SHP77 treated with DMSO at 0.1 percent for 48 hours (cell line): ENCODE measurements at regions not wholly inside any gene's neighbourhood (a gene's known extent, or its start where the extent isn't known, plus 50 kb on each side); places are given as distances from the start of the nearest gene placed in this dataset.

Experiments used
- DNase-seq: peaks from one replicate; lab custom pipeline; 2025; lab: John Stamatoyannopoulos, UW

GRCh38 chr2:120953843-120954584 lies 218.3 kb downstream of the GLI2 start:
- no peak for DNase-seq

DNA sequence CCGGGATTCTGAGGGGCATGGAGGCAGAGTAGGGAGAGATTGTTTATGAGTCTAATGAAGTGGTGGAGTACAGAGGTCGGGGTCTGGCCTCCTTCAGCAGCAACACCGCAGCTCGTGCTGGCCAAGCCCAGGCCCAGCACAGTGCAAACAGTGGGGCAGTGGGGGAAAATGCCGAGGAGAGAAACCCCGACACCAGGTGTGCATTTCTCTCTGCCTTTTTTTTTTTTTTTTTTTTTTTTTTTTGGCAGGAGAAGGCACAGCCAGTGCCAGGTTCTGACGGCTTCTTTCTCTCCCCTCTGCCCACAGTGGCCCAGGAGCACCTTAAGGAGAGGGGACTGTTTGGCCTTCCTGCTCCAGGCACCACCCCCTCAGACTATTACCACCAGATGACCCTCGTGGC lies 219.3 kb downstream of the GLI2 start:
- DNase-seq = no peak

DNA sequence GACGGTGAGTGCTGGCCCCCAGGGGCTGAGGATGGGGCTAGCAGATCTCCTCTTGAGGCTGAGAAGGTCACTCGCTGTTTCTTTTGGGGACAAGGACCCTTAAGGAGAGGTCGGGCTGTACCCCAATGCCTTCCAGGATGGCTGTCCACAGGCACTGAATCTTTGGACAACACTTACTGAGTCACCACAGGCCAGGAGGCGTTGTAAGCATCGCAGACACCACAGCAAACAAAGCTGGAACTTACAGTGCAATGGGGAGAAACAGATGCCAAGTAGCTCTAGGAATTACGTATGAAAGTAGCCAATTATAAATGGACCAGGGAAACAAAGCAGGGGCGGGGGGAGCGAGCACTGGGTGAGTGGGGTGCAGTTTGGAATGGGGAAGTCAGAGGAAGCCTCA lies 219.8 kb downstream of the GLI2 start:
- no peak for DNase-seq

- DNase-seq = no peak
Measured at GRCh38 chr2:120956486-120957156, 221.0 kb downstream of the GLI2 start.

- no peak for DNase-seq
Measured at GRCh38 chr2:120957905-120958304, 222.2 kb downstream of the GLI2 start.

DNA sequence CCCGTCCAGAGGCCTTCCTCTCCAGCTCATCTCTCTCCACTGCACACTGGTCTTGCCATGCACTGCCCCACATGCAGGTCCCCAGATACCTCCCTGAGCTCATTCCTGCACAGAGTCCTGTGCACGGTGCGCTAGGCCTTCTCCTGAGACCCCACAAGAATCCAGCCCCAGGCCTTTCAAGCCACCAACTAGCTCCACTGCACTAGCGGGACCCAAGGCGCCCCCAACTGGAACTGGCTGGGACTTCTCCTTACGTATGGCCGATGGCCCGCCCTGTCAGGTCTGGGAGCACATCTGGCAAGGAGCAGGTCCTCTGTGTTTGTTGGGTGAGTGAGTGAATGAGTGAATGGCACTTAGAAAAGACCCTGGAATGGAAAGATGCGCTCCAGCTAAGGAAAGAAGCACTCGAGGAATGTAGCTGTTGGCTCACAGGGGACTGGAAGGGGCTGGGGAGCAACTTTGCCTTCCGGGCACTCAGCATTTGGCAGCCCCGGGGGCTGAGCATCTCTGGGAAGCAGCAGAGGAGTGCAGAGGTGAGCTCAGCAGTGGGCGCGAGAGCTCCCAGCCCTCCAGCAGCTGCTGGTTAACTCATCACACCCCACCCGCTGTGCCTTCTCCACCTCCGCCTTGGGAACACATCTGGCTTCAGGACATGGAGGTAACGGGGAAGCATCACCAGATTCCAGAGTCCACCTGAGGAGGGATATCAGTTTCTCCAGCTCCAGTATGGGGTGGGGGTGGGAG lies 223.1 kb downstream of the GLI2 start:
- no peak for DNase-seq

- no peak for DNase-seq
Measured at GRCh38 chr2:120959426-120959825, 223.8 kb downstream of the GLI2 start.

DNA sequence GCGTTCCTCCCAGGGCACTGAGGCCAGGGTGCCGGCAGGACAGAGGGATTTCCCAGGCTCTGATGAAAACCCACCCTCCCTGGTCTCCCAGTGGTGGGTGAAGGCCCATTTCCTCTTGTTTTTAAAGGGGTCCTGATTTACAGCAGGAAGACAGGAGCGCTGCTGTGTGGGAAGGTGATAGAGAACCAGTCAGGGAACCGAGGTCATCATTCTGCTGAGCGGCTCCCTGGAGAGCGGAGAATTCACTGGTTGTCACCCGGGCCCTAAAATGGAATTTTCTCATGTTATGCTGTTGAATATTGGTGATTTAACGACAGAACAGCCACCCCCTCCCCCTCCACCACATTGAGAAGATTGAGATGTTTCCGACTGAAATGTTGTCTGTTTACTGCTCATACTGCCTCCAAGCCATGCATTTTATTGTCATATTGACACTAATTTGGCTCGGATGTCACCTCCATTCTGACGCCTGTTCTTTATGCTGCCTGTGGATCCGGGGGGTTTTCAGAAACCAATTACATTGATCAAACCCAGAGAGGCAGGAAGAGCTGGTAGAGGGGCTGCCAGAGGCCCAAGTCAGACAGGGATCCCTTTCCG lies 225.2 kb downstream of the GLI2 start:
- DNase-seq = no peak

GRCh38 chr2:120961396-120961795 lies 225.7 kb downstream of the GLI2 start:
- no peak for DNase-seq

DNA sequence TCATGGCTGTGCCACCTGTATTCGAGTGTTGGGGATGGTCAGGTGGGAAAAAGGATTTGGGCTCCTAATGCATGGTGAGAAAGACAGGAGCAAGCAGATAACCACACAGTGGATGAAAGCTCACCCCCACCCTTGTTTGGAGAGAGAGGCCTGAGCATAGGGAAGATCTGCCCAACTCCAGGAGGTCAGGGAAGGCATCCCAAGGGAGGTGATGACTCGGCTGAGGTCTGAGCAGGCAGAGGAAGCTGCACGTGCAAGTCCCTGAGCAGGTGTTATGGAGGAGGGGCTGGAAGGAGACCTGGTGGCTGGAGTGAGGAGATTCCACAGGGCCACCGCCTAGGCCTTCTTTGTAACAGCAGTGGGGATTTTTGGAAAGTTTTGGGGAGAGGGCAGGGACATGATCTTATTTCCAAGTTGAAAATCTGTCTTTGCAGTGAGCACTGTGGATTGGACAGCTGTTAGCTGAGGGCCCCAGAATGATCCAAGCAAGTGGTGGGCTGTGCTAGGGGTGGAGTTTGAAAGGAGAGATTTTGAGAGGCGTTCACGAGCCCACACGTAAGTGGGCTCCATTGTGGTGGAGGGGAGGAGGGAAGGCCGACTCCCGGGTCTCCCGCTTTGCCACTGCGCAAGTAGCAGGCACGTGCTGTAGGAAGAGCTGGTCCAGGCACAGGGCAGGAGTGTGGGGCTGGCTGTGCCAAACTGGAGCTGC lies 228.5 kb downstream of the GLI2 start:
- DNase-seq = no peak

DNA sequence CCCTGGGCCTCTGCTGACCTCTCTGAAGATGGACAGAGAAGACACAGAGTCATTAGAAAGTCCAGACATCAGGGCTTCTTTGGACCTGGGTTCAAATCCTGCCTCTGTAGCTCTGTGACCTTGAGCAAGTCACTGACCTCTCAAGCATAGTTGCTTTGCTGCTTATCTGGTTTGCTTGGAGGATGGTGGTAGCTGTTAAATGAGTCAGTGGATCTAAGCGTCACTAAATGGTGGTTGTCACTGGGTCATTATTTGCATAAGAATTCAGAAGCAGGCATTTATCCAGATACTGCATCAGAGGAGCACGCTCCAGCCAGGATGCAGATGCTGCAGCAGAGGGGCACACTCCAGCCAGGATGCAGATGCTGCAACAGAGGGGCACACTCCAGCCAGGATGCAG lies 229.2 kb downstream of the GLI2 start:
- DNase-seq = no peak

- DNase-seq = no peak
Measured at GRCh38 chr2:120966510-120967254, 231.0 kb downstream of the GLI2 start.

GRCh38 chr2:120968307-120969015 lies 232.8 kb downstream of the GLI2 start:
- DNase-seq = no peak

GRCh38 chr2:120969613-120970355 lies 234.1 kb downstream of the GLI2 start:
- no peak for DNase-seq

DNA sequence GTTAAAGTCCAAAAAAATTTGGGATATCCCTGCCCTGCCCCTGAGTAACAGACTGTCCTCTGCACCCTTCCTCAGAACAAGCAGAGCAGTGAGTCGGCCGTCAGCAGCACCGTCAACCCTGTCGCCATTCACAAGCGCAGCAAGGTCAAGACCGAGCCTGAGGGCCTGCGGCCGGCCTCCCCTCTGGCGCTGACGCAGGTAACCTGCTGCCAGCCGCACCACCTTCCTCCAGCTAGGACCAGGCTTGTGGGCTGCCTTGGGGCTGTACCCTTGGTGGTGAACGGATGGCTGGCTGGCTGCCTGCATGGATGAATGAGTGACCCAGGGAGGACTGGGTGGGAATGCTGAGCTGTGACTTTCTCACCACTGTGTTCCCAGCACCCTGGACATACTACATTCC lies 236.2 kb downstream of the GLI2 start:
- no peak for DNase-seq

- no peak for DNase-seq
Measured at GRCh38 chr2:120972286-120972685, 236.6 kb downstream of the GLI2 start.

DNA sequence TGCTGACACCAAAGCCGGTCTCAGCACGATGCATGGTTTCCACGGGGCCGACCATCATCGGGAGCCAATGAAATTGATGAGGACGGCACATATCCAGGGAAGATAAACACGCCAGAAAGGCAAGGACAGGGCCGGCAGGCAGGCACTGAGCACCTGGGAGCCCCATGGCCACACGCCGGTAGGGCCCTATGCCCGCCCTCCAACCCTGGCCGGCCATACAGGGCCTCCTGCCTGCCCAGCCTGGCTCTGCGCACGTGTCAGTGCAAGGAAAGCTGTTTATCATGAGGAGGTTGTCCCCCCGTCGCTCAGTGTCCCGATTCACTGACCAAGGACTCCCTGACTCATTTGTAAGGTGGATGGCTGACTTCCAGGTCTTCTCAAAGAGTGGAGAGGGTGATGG lies 237.5 kb downstream of the GLI2 start:
- DNase-seq = no peak

- no peak for DNase-seq
Measured at GRCh38 chr2:120974950-120975349, 239.3 kb downstream of the GLI2 start.

GRCh38 chr2:120976501-120977307 lies 241.0 kb downstream of the GLI2 start:
- no peak for DNase-seq
